CD14-positive monocyte (primary cell): ENCODE measurements at regions not wholly inside any gene's neighbourhood (a gene's known extent, or its start where the extent isn't known, plus 50 kb on each side); places are given as distances from the start of the nearest gene placed in this dataset.

ENCODE experiments used
- DNase-seq, 3 donors: peaks; one replicate each; pipeline ENCODE4 v3.0.0-alpha.2; 2011 to 2022
- H2AFZ ChIP-seq: 2 replicates; pipeline ENCODE4 v1.6.0; 2012; ENCODE audit warnings: mild to moderate bottlenecking, low read depth, low read length, inconsistent platforms; ENCODE audit not compliant: insufficient read depth, poor library complexity, severe bottlenecking
- H3K27ac ChIP-seq, 2 donors: 1 replicate in 1 of 2; 2 replicates in 1 of 2; pipeline ENCODE4 v1.5.1; 2012 to 2013; ENCODE audit warnings: low read length in 2 of 2, control low read depth in 1 of 2, inconsistent platforms in 1 of 2, low read depth in 1 of 2, mild to moderate bottlenecking in 1 of 2
- H3K27me3 ChIP-seq, 2 donors: one replicate each; pipeline versions ENCODE4 v1.6.0 to v1.6.1; 2011 to 2013; ENCODE audit warnings: low read length in 2 of 2; ENCODE audit not compliant: control insufficient read depth in 2 of 2, insufficient read depth in 2 of 2
- H3K36me3 ChIP-seq, 2 donors: replicated peaks in 1 of 2; 1 replicate in 1 of 2; 2 replicates in 1 of 2; pipeline versions ENCODE4 v1.5.1 to v1.6.1; 2012 to 2013; ENCODE audit warnings: low read length in 2 of 2, control low read depth in 1 of 2, inconsistent platforms in 1 of 2, mild to moderate bottlenecking in 1 of 2; ENCODE audit not compliant: insufficient read depth in 2 of 2, control insufficient read depth in 1 of 2
- H3K4me1 ChIP-seq, 2 donors: 1 replicate in 1 of 2; 2 replicates in 1 of 2; pipeline versions ENCODE4 v1.5.1 to v1.6.1; 2012 to 2013; ENCODE audit warnings: low read length in 2 of 2, control low read depth in 1 of 2, inconsistent platforms in 1 of 2, mild to moderate bottlenecking in 1 of 2, moderate library complexity in 1 of 2; ENCODE audit not compliant: insufficient read depth in 2 of 2, control insufficient read depth in 1 of 2
- H3K4me2 ChIP-seq: replicated peaks from 2 replicates; pipeline ENCODE3; 2012; ENCODE audit warnings: low read length, moderate library complexity, mild to moderate bottlenecking; ENCODE audit not compliant: poor library complexity, severe bottlenecking; ENCODE audit errors: extremely low read depth
- H3K4me3 ChIP-seq, 3 experiments: fragments of 200-600 bp in 1 of 3; sonication (generic) in 1 of 3; replicated peaks in 1 of 3; 1 replicate in 2 of 3; 2 replicates in 1 of 3; pipeline ENCODE4 v1.5.1; 2011 to 2013; ENCODE audit warnings: low read length in 3 of 3, mild to moderate bottlenecking in 3 of 3, control low read depth in 2 of 3, low read depth in 2 of 3, inconsistent platforms in 1 of 3, moderate library complexity in 1 of 3
- H3K79me2 ChIP-seq: 2 replicates; pipeline ENCODE4 v1.6.0; 2012; ENCODE audit warnings: mild to moderate bottlenecking, control low read depth, inconsistent platforms, low read length, moderate library complexity; ENCODE audit not compliant: insufficient read depth
- H3K9ac ChIP-seq: 2 replicates; pipeline ENCODE4 v1.6.0; 2017; ENCODE audit warnings: low read length, mild to moderate bottlenecking; ENCODE audit not compliant: insufficient read depth, poor library complexity, severe bottlenecking
- H3K9me3 ChIP-seq, 2 donors: replicated peaks in 1 of 2; 1 replicate in 1 of 2; 2 replicates in 1 of 2; pipeline versions ENCODE4 v1.5.1 to v1.6.1; 2012 to 2013; ENCODE audit warnings: low read length in 2 of 2, control low read depth in 1 of 2; ENCODE audit not compliant: control insufficient read depth in 1 of 2, insufficient read depth in 1 of 2
- H4K20me1 ChIP-seq: 2 replicates; pipeline ENCODE4 v1.6.0; 2012; ENCODE audit warnings: mild to moderate bottlenecking, low read length, control low read depth, moderate library complexity; ENCODE audit not compliant: insufficient read depth
- H3K27ac Mint-ChIP-seq, 7 donors: one replicate each; pipeline ENCODE4 v1.8.0; 2020; ENCODE audit warnings: mild to moderate bottlenecking in 7 of 7, mixed read lengths in 7 of 7, moderate library complexity in 6 of 7, inconsistent platforms in 2 of 7
- H3K27me3 Mint-ChIP-seq, 3 donors: one replicate each; pipeline ENCODE4 v1.8.0; 2021 to 2022; ENCODE audit warnings: low read depth in 3 of 3, mild to moderate bottlenecking in 3 of 3, mixed read lengths in 3 of 3, moderate library complexity in 3 of 3, inconsistent platforms in 1 of 3
- H3K36me3 Mint-ChIP-seq, 2 donors: one replicate each; pipeline ENCODE4 v1.8.0; 2020; ENCODE audit warnings: mixed read lengths in 2 of 2, inconsistent platforms in 1 of 2, mild to moderate bottlenecking in 1 of 2
- H3K4me1 Mint-ChIP-seq: one replicate; pipeline ENCODE4 v1.8.0; 2020; ENCODE audit warnings: mild to moderate bottlenecking, mixed read lengths
- H3K4me3 Mint-ChIP-seq, 2 donors: one replicate each; pipeline ENCODE4 v1.8.0; 2020; ENCODE audit warnings: mild to moderate bottlenecking in 2 of 2, mixed read lengths in 2 of 2, moderate library complexity in 1 of 2
- H3K9me3 Mint-ChIP-seq, 7 donors: one replicate each; pipeline ENCODE4 v1.8.0; 2020 to 2022; ENCODE audit warnings: mixed read lengths in 7 of 7, mild to moderate bottlenecking in 6 of 7, moderate library complexity in 6 of 7, inconsistent platforms in 2 of 7
- CTCF ChIP-seq: fragments of 200-600 bp; IDR thresholded peaks from one replicate; pipeline ENCODE4 v1.8.0; 2022; ENCODE audit warnings: antibody characterized with exemption, mild to moderate bottlenecking
- WGBS: methylation state at CpG from one replicate; pipeline ENCODE4 v1.1.5; 2013; ENCODE audit warnings: missing lambda C conversion rate; ENCODE audit not compliant: insufficient coverage; 5-methylcytosine and 5-hydroxymethylcytosine counted together
- intact Hi-C, 2 donors: fragments of 100-400 bp; cut with micrococcal nuclease; formaldehyde crosslinking; loops; one replicate each; pipeline versions ENCODE4 v1.15.0 to v1.15.1; 2023

GRCh38 chr21:16594191-16594590 lies 864.4 kb downstream of the USP25 start:
- Mint-ChIP-seq H3K27me3 (no peaks in the 10 kb centered on the region), H3K9me3 (peaks cover 0 to 5% (median 1%) of the 10 kb centered on the region in 7 donors), H3K27ac (no peak overlapping the region), H3K36me3 (no peaks in the 10 kb centered on the region), H3K4me3 (no peak overlapping the region), H3K4me1 (no peaks in the 10 kb centered on the region)
- no peak for TF ChIP-seq CTCF
- H3K9me3 ChIP-seq: peaks cover 0 to 3% of the 10 kb centered on the region in 2 donors
- no peak overlapping the region for H3K4me2 ChIP-seq
- intact Hi-C loops: no loop called here
- H3K27me3 ChIP-seq: no peaks in the 10 kb centered on the region
- no peak overlapping the region for H3K27ac ChIP-seq
- H3K36me3 ChIP-seq: no peaks in the 10 kb centered on the region
- H3K79me2 ChIP-seq: no peaks in the 10 kb centered on the region
- DNase-seq: no peak
- H3K9ac ChIP-seq: no peak overlapping the region
- no CpG with 5 or more reads among the region's 1 CpG for WGBS
- no peak overlapping the region for H3K4me3 ChIP-seq
- no peaks in the 10 kb centered on the region for H3K4me1 ChIP-seq
- H4K20me1 ChIP-seq: no peaks in the 10 kb centered on the region
- no peak overlapping the region for H2AFZ ChIP-seq

- Mint-ChIP-seq H3K9me3 (peaks cover 0 to 10% (median 4%) of the 10 kb centered on the region in 7 donors), H3K4me3 (no peak overlapping the region), H3K27ac (no peak overlapping the region), H3K27me3 (no peaks in the 10 kb centered on the region), H3K36me3 (no peaks in the 10 kb centered on the region), H3K4me1 (no peaks in the 10 kb centered on the region)
- H3K4me2 ChIP-seq: no peak overlapping the region
- no peak overlapping the region for H3K27ac ChIP-seq
- H3K79me2 ChIP-seq: no peaks in the 10 kb centered on the region
- H3K9ac ChIP-seq: no peak overlapping the region
- peaks cover 0 to 3% of the 10 kb centered on the region in 2 donors for H3K9me3 ChIP-seq
- H4K20me1 ChIP-seq: no peaks in the 10 kb centered on the region
- H3K27me3 ChIP-seq: no peaks in the 10 kb centered on the region
- DNase-seq: no peak
- no peak for TF ChIP-seq CTCF
- H3K36me3 ChIP-seq: no peaks in the 10 kb centered on the region
- no peak overlapping the region for H3K4me3 ChIP-seq
- no peaks in the 10 kb centered on the region for H3K4me1 ChIP-seq
- WGBS: no CpG with 5 or more reads among the region's 4 CpGs
- intact Hi-C loops: no loop called here
- H2AFZ ChIP-seq: no peak overlapping the region
Measured at GRCh38 chr21:16596369-16596768, 866.6 kb downstream of the USP25 start.
